ENCODE measurements at regions not wholly inside any gene's neighbourhood (a gene's known extent, or its start where the extent isn't known, plus 50 kb on each side); places are given as distances from the start of the nearest gene placed in this dataset.

DNA sequence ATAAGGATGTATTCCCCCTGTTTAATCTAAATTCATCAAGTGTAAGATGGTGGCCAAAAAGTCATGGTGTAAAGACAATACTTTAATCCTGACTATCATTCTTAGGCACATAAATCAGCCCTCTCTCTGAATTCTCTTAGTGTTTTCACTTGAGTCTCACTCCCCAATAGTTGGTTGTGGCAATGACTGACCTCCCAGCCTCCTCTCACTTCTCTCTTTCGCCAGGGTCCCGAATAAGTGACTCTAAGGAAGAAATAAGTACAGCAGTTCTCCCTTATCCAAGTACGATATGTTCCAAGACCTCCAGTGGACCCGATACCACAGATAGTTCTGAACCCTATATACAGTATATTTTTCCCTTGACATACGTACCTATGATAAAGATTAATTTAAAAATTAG is 335.3 kb downstream of the MAF start:
- TF ChIP-seq, protein P1, sequence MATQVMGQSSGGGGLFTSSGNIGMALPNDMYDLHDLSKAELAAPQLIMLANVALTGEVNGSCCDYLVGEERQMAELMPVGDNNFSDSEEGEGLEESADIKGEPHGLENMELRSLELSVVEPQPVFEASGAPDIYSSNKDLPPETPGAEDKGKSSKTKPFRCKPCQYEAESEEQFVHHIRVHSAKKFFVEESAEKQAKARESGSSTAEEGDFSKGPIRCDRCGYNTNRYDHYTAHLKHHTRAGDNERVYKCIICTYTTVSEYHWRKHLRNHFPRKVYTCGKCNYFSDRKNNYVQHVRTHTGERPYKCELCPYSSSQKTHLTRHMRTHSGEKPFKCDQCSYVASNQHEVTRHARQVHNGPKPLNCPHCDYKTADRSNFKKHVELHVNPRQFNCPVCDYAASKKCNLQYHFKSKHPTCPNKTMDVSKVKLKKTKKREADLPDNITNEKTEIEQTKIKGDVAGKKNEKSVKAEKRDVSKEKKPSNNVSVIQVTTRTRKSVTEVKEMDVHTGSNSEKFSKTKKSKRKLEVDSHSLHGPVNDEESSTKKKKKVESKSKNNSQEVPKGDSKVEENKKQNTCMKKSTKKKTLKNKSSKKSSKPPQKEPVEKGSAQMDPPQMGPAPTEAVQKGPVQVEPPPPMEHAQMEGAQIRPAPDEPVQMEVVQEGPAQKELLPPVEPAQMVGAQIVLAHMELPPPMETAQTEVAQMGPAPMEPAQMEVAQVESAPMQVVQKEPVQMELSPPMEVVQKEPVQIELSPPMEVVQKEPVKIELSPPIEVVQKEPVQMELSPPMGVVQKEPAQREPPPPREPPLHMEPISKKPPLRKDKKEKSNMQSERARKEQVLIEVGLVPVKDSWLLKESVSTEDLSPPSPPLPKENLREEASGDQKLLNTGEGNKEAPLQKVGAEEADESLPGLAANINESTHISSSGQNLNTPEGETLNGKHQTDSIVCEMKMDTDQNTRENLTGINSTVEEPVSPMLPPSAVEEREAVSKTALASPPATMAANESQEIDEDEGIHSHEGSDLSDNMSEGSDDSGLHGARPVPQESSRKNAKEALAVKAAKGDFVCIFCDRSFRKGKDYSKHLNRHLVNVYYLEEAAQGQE (IDR thresholded peaks at IDR 0.05; ENCODE audit: borderline replicate concordance), result no peak
- TF ChIP-seq POLR2AphosphoS5 (IDR thresholded peaks at IDR 0.05) (no peak), TAF1 (IDR thresholded peaks at IDR 0.05; ENCODE audit: low read depth) (no peak), EP300 (conservative IDR thresholded peaks at IDR 0.05; ENCODE audit: poor library complexity, severe bottlenecking) (no peak), RAD21 (conservative IDR thresholded peaks at IDR 0.05) (no peak), MXI1 (conservative IDR thresholded peaks at IDR 0.05; ENCODE audit: poor library complexity, severe bottlenecking) (no peak), SMC3 (conservative IDR thresholded peaks at IDR 0.05; ENCODE audit: poor library complexity) (no peak), EZH2 (IDR thresholded peaks at IDR 0.05; ENCODE audit: borderline replicate concordance, insufficient read depth, low read length, poor library complexity, severe bottlenecking) (no peak)
- TF ChIP-seq, protein P2, sequence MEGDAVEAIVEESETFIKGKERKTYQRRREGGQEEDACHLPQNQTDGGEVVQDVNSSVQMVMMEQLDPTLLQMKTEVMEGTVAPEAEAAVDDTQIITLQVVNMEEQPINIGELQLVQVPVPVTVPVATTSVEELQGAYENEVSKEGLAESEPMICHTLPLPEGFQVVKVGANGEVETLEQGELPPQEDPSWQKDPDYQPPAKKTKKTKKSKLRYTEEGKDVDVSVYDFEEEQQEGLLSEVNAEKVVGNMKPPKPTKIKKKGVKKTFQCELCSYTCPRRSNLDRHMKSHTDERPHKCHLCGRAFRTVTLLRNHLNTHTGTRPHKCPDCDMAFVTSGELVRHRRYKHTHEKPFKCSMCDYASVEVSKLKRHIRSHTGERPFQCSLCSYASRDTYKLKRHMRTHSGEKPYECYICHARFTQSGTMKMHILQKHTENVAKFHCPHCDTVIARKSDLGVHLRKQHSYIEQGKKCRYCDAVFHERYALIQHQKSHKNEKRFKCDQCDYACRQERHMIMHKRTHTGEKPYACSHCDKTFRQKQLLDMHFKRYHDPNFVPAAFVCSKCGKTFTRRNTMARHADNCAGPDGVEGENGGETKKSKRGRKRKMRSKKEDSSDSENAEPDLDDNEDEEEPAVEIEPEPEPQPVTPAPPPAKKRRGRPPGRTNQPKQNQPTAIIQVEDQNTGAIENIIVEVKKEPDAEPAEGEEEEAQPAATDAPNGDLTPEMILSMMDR (IDR thresholded peaks at IDR 0.05; ENCODE audit: poor library complexity, severe bottlenecking), result no peak
- H3K27ac ChIP-seq (ENCODE audit: low read length), result no peak overlapping the region
- H2AFZ ChIP-seq (ENCODE audit: low read depth, low read length), result no peak overlapping the region
- H3K36me3 ChIP-seq (ENCODE audit: insufficient read depth, low read length), result no peaks in the 10 kb centered on the region
- H3K27me3 ChIP-seq (ENCODE audit: insufficient read depth, low read depth, low read length), result no peaks in the 10 kb centered on the region
- H3K4me3 ChIP-seq (ENCODE audit: low read length), result no peak overlapping the region
- H4K20me1 ChIP-seq (ENCODE audit: insufficient read depth), result no peaks in the 10 kb centered on the region
- no peaks in the 10 kb centered on the region for H3F3A ChIP-seq (ENCODE audit: insufficient read depth, low read length, poor library complexity, severe bottlenecking)
- no peaks in the 10 kb centered on the region for H3K9me3 ChIP-seq (ENCODE audit: low read length)
- H3K9ac ChIP-seq (ENCODE audit: low read length), result no peak overlapping the region
- H3K9me2 ChIP-seq (ENCODE audit: insufficient read depth, low read length), result no peaks in the 10 kb centered on the region
- H3K79me2 ChIP-seq (replicated peaks; ENCODE audit: insufficient read depth, low read length), result no peaks in the 10 kb centered on the region
- H3K4me2 ChIP-seq (ENCODE audit: low read length), result no peak overlapping the region

DNA sequence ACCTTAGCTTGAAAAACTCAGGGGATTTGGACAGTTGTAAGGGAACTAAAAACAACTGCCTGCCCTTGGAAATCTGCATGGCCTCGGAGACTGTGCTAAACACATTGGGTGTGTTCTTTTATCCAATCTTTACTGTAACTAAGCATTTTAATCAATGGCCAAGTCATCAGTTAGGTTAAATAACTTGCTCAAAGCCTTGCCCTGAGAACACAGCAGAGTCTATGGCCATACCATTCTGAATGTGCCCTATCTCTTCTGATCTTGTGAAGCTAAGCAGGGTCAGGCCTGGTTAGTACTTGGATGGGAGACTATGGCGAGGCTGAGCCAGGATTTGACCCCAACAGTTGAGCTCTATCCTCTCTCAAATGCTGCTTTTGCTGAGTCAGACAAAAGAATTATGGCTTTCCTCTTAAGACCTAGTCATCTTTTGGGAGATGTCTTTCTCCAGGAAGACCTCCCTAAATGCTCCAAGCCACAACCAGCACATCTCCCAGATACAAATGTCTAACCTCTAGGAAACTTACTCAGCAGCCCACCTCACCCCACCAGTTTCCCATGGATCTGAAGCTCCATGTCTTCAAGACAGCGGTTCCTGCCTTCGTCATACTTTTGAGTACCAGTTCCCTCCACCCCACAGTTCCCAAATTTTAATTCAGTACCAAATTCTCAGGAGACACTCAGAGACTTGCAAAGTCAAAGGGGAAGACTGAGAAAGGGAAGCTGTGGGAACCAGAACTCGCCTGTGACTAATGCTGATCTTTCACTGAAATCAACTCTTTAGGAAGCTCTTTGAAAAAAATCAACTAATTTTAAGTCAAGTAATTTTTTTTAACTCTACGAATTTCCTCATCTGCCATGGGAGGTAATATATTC is 336.1 kb downstream of the MAF start:
- no peak overlapping the region for H2AFZ ChIP-seq (ENCODE audit: low read depth, low read length)
- TF ChIP-seq, protein P2 (IDR thresholded peaks at IDR 0.05; ENCODE audit: poor library complexity, severe bottlenecking), result no peak
- TF ChIP-seq EZH2 (IDR thresholded peaks at IDR 0.05; ENCODE audit: borderline replicate concordance, insufficient read depth, low read length, poor library complexity, severe bottlenecking), result no peak
- TF ChIP-seq MXI1 (conservative IDR thresholded peaks at IDR 0.05; ENCODE audit: poor library complexity, severe bottlenecking), result no peak
- TF ChIP-seq EP300 (conservative IDR thresholded peaks at IDR 0.05; ENCODE audit: poor library complexity, severe bottlenecking), result no peak
- no peak for TF ChIP-seq RAD21 (conservative IDR thresholded peaks at IDR 0.05)
- no peak for TF ChIP-seq POLR2AphosphoS5 (IDR thresholded peaks at IDR 0.05)
- TF ChIP-seq, protein P1 (IDR thresholded peaks at IDR 0.05; ENCODE audit: borderline replicate concordance), result no peak
- no peak for TF ChIP-seq TAF1 (IDR thresholded peaks at IDR 0.05; ENCODE audit: low read depth)
- no peak for TF ChIP-seq SMC3 (conservative IDR thresholded peaks at IDR 0.05; ENCODE audit: poor library complexity)

More for the DNA sequence above, 336.1 kb downstream of the MAF start:
- no peaks in the 10 kb centered on the region for H3K9me3 ChIP-seq (ENCODE audit: low read length)
- H3K79me2 ChIP-seq (replicated peaks; ENCODE audit: insufficient read depth, low read length), result no peaks in the 10 kb centered on the region
- no peaks in the 10 kb centered on the region for H3F3A ChIP-seq (ENCODE audit: insufficient read depth, low read length, poor library complexity, severe bottlenecking)
- no peaks in the 10 kb centered on the region for H3K27me3 ChIP-seq (ENCODE audit: insufficient read depth, low read depth, low read length)
- H3K9ac ChIP-seq (ENCODE audit: low read length), result no peak overlapping the region
- no peaks in the 10 kb centered on the region for H3K9me2 ChIP-seq (ENCODE audit: insufficient read depth, low read length)
- H3K4me3 ChIP-seq (ENCODE audit: low read length), result no peak overlapping the region
- H3K36me3 ChIP-seq (ENCODE audit: insufficient read depth, low read length), result no peaks in the 10 kb centered on the region
- no peaks in the 10 kb centered on the region for H4K20me1 ChIP-seq (ENCODE audit: insufficient read depth)
- H3K4me2 ChIP-seq (ENCODE audit: low read length), result no peak overlapping the region
- no peak overlapping the region for H3K27ac ChIP-seq (ENCODE audit: low read length)

All from neural cell (in vitro differentiated cells).